ENCODE measurements at regions not wholly inside any gene's neighbourhood (a gene's known extent, or its start where the extent isn't known, plus 50 kb on each side); places are given as distances from the start of the nearest gene placed in this dataset.

DNA sequence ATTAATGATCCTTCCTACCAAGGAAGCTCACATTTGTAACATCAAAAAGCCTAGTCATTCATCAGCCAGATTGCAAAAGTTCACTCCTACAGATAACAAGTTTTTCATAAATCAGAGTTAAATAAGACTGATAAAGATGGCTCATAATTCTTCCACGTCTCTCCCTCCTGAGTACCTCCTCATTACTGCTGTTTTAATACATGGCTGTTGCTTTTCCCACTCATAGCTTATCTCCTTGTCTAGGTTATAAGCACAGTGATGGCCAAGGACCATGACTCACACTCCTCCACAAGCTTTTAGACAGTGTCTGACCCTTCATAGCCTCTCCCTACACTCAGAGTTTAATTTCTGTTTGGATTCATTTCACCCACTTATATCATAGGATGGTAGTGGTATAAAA is 100.9 kb upstream of the MON1B start:
- Histone ChIP-seq H3K9me3 (no peaks in the 10 kb centered on the region), H3K4me3 (no peak overlapping the region), H3K27me3 (no peaks in the 10 kb centered on the region), H3K27ac (no peak overlapping the region), H3K36me3 (no peaks in the 10 kb centered on the region), H3K4me1 (ENCODE audit: insufficient read depth) (no peaks in the 10 kb centered on the region)
- TF ChIP-seq EP300 (IDR thresholded peaks at IDR 0.05) = no peak
- TF ChIP-seq, protein P1, sequence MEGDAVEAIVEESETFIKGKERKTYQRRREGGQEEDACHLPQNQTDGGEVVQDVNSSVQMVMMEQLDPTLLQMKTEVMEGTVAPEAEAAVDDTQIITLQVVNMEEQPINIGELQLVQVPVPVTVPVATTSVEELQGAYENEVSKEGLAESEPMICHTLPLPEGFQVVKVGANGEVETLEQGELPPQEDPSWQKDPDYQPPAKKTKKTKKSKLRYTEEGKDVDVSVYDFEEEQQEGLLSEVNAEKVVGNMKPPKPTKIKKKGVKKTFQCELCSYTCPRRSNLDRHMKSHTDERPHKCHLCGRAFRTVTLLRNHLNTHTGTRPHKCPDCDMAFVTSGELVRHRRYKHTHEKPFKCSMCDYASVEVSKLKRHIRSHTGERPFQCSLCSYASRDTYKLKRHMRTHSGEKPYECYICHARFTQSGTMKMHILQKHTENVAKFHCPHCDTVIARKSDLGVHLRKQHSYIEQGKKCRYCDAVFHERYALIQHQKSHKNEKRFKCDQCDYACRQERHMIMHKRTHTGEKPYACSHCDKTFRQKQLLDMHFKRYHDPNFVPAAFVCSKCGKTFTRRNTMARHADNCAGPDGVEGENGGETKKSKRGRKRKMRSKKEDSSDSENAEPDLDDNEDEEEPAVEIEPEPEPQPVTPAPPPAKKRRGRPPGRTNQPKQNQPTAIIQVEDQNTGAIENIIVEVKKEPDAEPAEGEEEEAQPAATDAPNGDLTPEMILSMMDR (IDR thresholded peaks at IDR 0.05) = no peak
- 2 to 21% (median 13%) methylated on average over 1 of the region's 1 CpG for WGBS, 3 donors
- intact Hi-C loops (cut with DNase I) = no loop called here
- no peak for DNase-seq

DNA sequence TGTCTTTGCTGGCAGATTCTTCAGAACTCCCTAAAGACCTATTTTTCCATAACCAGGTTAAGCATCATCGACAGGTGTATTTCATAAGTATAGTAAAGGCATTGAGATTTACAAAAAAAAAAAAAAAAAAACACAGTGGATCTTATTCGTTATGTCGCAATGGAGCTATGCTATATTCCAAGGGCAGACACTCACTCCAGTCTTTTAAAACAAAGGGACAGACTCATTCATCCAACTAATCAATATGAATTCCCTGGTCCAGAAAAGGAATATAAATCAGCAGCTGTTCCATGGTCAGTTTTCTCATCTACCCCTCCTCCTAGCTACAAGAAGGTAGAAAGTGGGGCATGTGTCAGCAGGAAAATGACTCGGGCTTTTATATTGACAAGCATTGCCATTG is 97.7 kb upstream of the MON1B start:
- TF ChIP-seq EP300 (IDR thresholded peaks at IDR 0.05) (no peak), POLR2A (IDR thresholded peaks at IDR 0.05) (no peak)
- TF ChIP-seq, protein P1 (IDR thresholded peaks at IDR 0.05) = no peak
- intact Hi-C loops (cut with DNase I) = no loop called here
- Histone ChIP-seq H3K4me1 (ENCODE audit: insufficient read depth) (no peaks in the 10 kb centered on the region), H3K27ac (no peak overlapping the region), H3K27me3 (no peaks in the 10 kb centered on the region), H3K4me3 (no peak overlapping the region), H3K9me3 (no peaks in the 10 kb centered on the region), H3K36me3 (no peaks in the 10 kb centered on the region)
- 86 to 93% (median 90%) methylated on average over 4 of the region's 4 CpGs for WGBS, 3 donors
- no peak for DNase-seq

DNA sequence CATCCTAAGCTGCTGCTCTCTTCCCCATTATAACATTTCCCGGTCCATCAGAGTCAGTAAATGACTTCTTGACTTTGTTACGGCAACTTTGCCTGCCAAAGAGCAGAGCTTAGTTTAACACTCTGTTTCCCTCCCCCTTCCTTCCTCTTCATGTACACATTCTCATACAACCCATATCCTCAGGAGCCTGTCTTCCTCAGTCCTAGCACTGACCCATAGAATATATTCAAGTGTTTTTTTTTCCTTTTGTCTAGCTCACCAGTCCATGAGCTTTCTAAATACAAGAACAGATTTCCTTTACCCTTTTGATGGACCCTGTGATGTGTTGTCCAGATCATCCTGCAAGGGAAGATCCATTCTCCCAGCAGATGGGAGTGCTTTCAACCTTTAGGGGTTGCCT is 97.0 kb upstream of the MON1B start:
- H3K9me3 ChIP-seq = no peaks in the 10 kb centered on the region
- intact Hi-C loops (cut with DNase I) = no loop called here
- H3K4me1 ChIP-seq (ENCODE audit: insufficient read depth) = no peaks in the 10 kb centered on the region
- H3K4me3 ChIP-seq = no peak overlapping the region
- no peaks in the 10 kb centered on the region for H3K36me3 ChIP-seq
- no peaks in the 10 kb centered on the region for H3K27me3 ChIP-seq
- TF ChIP-seq EP300 (IDR thresholded peaks at IDR 0.05) (no peak), POLR2A (IDR thresholded peaks at IDR 0.05) (no peak)
- TF ChIP-seq, protein P1 (IDR thresholded peaks at IDR 0.05) = no peak
- DNase-seq = no peak
- 77 to 89% (median 84%) methylated on average over 2 of the region's 2 CpGs for WGBS, 3 donors
- H3K27ac ChIP-seq = no peak overlapping the region

- intact Hi-C loops (cut with DNase I) = no loop called here
- DNase-seq = no peak
- Histone ChIP-seq H3K4me3 (no peak overlapping the region), H3K4me1 (ENCODE audit: insufficient read depth) (no peaks in the 10 kb centered on the region), H3K9me3 (no peaks in the 10 kb centered on the region), H3K27ac (no peak overlapping the region), H3K27me3 (no peaks in the 10 kb centered on the region), H3K36me3 (no peaks in the 10 kb centered on the region)
- 45 to 56% (median 49%) methylated on average over 2 of the region's 2 CpGs for WGBS, 3 donors
- no peak for TF ChIP-seq EP300 (IDR thresholded peaks at IDR 0.05)
- TF ChIP-seq, protein P1 (IDR thresholded peaks at IDR 0.05) = no peak
- TF ChIP-seq POLR2A (IDR thresholded peaks at IDR 0.05) = no peak
Measured at GRCh38 chr16:77111056-77111565, 79.9 kb upstream of the MON1B start.
